Activated CD8-positive, alpha-beta T cell treated with anti-CD3 and anti-CD28 coated beads for 36 hours (primary cell): ENCODE measurements at regions not wholly inside any gene's neighbourhood (a gene's known extent, or its start where the extent isn't known, plus 50 kb on each side); places are given as distances from the start of the nearest gene placed in this dataset.

Experiments
- ATAC-seq: fragments of 200-7000 bp; cut with Tn5 transposase; one replicate; pipeline ENCODE4 v1.10.0; 2021; ENCODE audit warnings: mild to moderate bottlenecking, moderate library complexity
- CTCF ChIA-PET: fragments of 350-600 bp; sonication (Branson Sonifier 250); formaldehyde crosslinking; loops from one replicate; lab custom pipeline; 2021; ENCODE audit warnings: antibody characterized with exemption; lab: Charles Lee
- POLR2A ChIA-PET: fragments of 350-600 bp; sonication (Branson Sonifier 250); formaldehyde crosslinking; loops from one replicate; lab custom pipeline; 2021; ENCODE audit warnings: antibody characterized with exemption; lab: Charles Lee
- DNase-seq: peaks from one replicate; pipeline ENCODE4 v3.0.0-alpha.2; 2020
- H3K27ac Mint-ChIP-seq: one replicate; pipeline ENCODE4 v1.8.0; 2021; ENCODE audit warnings: mild to moderate bottlenecking, mixed read lengths
- H3K27me3 Mint-ChIP-seq: one replicate; pipeline ENCODE4 v1.8.0; 2021; ENCODE audit warnings: mixed read lengths
- H3K36me3 Mint-ChIP-seq: one replicate; pipeline ENCODE4 v1.8.0; 2021; ENCODE audit warnings: low read depth, mixed read lengths
- H3K4me1 Mint-ChIP-seq: one replicate; pipeline ENCODE4 v1.8.0; 2021; ENCODE audit warnings: low read depth, mixed read lengths
- H3K4me3 Mint-ChIP-seq: one replicate; pipeline ENCODE4 v1.8.0; 2021; ENCODE audit warnings: mild to moderate bottlenecking, moderate library complexity, mixed read lengths
- H3K9me3 Mint-ChIP-seq: one replicate; pipeline ENCODE4 v1.8.0; 2021; ENCODE audit warnings: mixed read lengths
- CTCF ChIP-seq: fragments of 200-600 bp; IDR thresholded peaks from one replicate; pipeline ENCODE4 v1.8.0; 2022; ENCODE audit warnings: antibody characterized with exemption, mild to moderate bottlenecking
- intact Hi-C: fragments of 100-400 bp; cut with micrococcal nuclease; formaldehyde crosslinking; loops from one replicate; pipeline ENCODE4 v1.10.0; 2022

- no peak for DNase-seq
- intact Hi-C loops = no loop called here
- Mint-ChIP-seq H3K36me3 (no peaks in the 10 kb centered on the region), H3K4me1 (no peaks in the 10 kb centered on the region), H3K4me3 (no peak overlapping the region), H3K9me3 (peaks cover 3% of the 10 kb centered on the region), H3K27me3 (peaks cover 5% of the 10 kb centered on the region), H3K27ac (no peak overlapping the region)
- ATAC-seq = no peak
- no peak for TF ChIP-seq CTCF
- ChIA-PET POLR2A (no interaction called here), CTCF (no interaction called here)
Measured at GRCh38 chr6:140397106-140397505, 1022.7 kb upstream of the CITED2 start.

GRCh38 chr6:140393665-140394540 lies 1019.5 kb upstream of the CITED2 start:
- no peak for ATAC-seq

GRCh38 chr6:140388815-140389214 lies 1014.4 kb upstream of the CITED2 start:
- Mint-ChIP-seq H3K9me3 (no peaks in the 10 kb centered on the region), H3K4me3 (no peak overlapping the region), H3K4me1 (no peaks in the 10 kb centered on the region), H3K27ac (no peak overlapping the region), H3K27me3 (peaks cover 4% of the 10 kb centered on the region), H3K36me3 (no peaks in the 10 kb centered on the region)
- intact Hi-C loops = no loop called here
- CTCF ChIA-PET = no interaction called here
- no peak for TF ChIP-seq CTCF
- POLR2A ChIA-PET = no interaction called here
- DNase-seq = no peak
- no peak for ATAC-seq

More at GRCh38 chr6:140393665-140394540, 1019.5 kb upstream of the CITED2 start:
- Mint-ChIP-seq H3K27me3 (peaks cover 5% of the 10 kb centered on the region), H3K4me3 (no peak overlapping the region), H3K27ac (no peak overlapping the region), H3K36me3 (no peaks in the 10 kb centered on the region), H3K9me3 (no peaks in the 10 kb centered on the region), H3K4me1 (no peaks in the 10 kb centered on the region)
- POLR2A ChIA-PET = interaction anchor here (0.6 kb wide), 1 partner anchor 209 kb away, joined by 3 read pairs; no protein-coding TSS in a partner anchor
- DNase-seq = no peak
- no peak for TF ChIP-seq CTCF
- CTCF ChIA-PET = no interaction called here
- intact Hi-C loops = no loop called here

- DNase-seq (no peak), ATAC-seq (no peak)
- CTCF ChIA-PET = no interaction called here
- Mint-ChIP-seq H3K9me3 (no peaks in the 10 kb centered on the region), H3K4me3 (no peak overlapping the region), H3K4me1 (no peaks in the 10 kb centered on the region), H3K27me3 (peaks cover 4% of the 10 kb centered on the region), H3K27ac (no peak overlapping the region), H3K36me3 (no peaks in the 10 kb centered on the region)
- intact Hi-C loops = no loop called here
- POLR2A ChIA-PET = no interaction called here
- TF ChIP-seq CTCF = no peak
Measured at GRCh38 chr6:140388192-140388802, 1013.8 kb upstream of the CITED2 start.

GRCh38 chr6:140385679-140386078 lies 1011.2 kb upstream of the CITED2 start:
- TF ChIP-seq CTCF = no peak
- ChIA-PET POLR2A (no interaction called here), CTCF (no interaction called here)
- H3K4me1 Mint-ChIP-seq = no peaks in the 10 kb centered on the region
- H3K27me3 Mint-ChIP-seq = peaks cover 2% of the 10 kb centered on the region
- H3K36me3 Mint-ChIP-seq = no peaks in the 10 kb centered on the region
- ATAC-seq (no peak), DNase-seq (no peak)
- no peak overlapping the region for H3K27ac Mint-ChIP-seq
- no peaks in the 10 kb centered on the region for H3K9me3 Mint-ChIP-seq
- no peak overlapping the region for H3K4me3 Mint-ChIP-seq
- intact Hi-C loops = no loop called here
